ENCODE measurements at regions not wholly inside any gene's neighbourhood (a gene's known extent, or its start where the extent isn't known, plus 50 kb on each side); places are given as distances from the start of the nearest gene placed in this dataset.

DNA sequence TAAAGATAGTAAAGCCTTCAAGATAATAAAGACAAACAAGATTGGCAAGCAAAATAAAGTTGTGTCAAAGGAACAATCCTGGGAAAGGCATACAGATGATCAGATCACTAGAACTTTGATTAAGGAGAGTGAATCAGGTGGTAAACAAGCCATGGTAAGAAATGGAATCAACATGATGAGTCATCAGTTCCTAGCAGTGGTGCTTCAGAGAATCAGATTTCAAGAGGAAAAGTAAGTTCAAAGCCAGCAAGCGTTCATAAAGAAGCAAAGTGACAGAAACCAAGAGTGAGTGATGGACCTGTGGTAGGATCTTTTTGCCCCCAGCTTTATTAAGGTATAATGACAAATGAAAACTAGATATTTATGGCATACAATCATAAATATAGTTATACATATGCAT, 340.4 kb downstream of the TPBG start:
- Histone ChIP-seq H3K9me3 (replicated peaks in 1 of 2; ENCODE audit: control insufficient read depth in 1 of 2, insufficient read depth in 1 of 2, low read length in 2 of 2) (peaks cover 0 to 4% of the 10 kb centered on the region in 2 donors), H3K9ac (ENCODE audit: insufficient read depth, low read length, poor library complexity, severe bottlenecking) (no peak overlapping the region), H3K36me3 (replicated peaks in 1 of 2; ENCODE audit: control insufficient read depth in 1 of 2, insufficient read depth in 2 of 2, low read length in 2 of 2) (no peaks in the 10 kb centered on the region), H3K4me1 (ENCODE audit: control insufficient read depth in 1 of 2, insufficient read depth in 2 of 2, low read length in 2 of 2) (no peaks in the 10 kb centered on the region), H3K4me2 (replicated peaks; ENCODE audit: extremely low read depth, low read length, poor library complexity, severe bottlenecking) (no peak overlapping the region), H3K27ac (ENCODE audit: low read depth in 1 of 2, low read length in 2 of 2) (no peak overlapping the region), H4K20me1 (ENCODE audit: insufficient read depth, low read length) (no peaks in the 10 kb centered on the region), H3K4me3 (replicated peaks in 1 of 3; ENCODE audit: low read depth in 2 of 3, low read length in 3 of 3) (no peak overlapping the region), H3K79me2 (ENCODE audit: insufficient read depth, low read length) (no peaks in the 10 kb centered on the region), H3K27me3 (ENCODE audit: control insufficient read depth in 2 of 2, insufficient read depth in 2 of 2, low read length in 2 of 2) (no peaks in the 10 kb centered on the region), H2AFZ (ENCODE audit: insufficient read depth, low read depth, low read length, poor library complexity, severe bottlenecking) (no peak overlapping the region)
- Mint-ChIP-seq H3K27me3 (ENCODE audit: low read depth in 3 of 3) (peaks cover 0 to 2% (median 0%) of the 10 kb centered on the region in 3 donors), H3K4me3 (no peak overlapping the region), H3K36me3 (no peaks in the 10 kb centered on the region), H3K4me1 (no peaks in the 10 kb centered on the region), H3K9me3 (peaks cover 0 to 8% (median 3%) of the 10 kb centered on the region in 7 donors), H3K27ac (no peak overlapping the region)
- WGBS (ENCODE audit: insufficient coverage): no CpG with 5 or more reads among the region's 1 CpG
- TF ChIP-seq, protein P1, sequence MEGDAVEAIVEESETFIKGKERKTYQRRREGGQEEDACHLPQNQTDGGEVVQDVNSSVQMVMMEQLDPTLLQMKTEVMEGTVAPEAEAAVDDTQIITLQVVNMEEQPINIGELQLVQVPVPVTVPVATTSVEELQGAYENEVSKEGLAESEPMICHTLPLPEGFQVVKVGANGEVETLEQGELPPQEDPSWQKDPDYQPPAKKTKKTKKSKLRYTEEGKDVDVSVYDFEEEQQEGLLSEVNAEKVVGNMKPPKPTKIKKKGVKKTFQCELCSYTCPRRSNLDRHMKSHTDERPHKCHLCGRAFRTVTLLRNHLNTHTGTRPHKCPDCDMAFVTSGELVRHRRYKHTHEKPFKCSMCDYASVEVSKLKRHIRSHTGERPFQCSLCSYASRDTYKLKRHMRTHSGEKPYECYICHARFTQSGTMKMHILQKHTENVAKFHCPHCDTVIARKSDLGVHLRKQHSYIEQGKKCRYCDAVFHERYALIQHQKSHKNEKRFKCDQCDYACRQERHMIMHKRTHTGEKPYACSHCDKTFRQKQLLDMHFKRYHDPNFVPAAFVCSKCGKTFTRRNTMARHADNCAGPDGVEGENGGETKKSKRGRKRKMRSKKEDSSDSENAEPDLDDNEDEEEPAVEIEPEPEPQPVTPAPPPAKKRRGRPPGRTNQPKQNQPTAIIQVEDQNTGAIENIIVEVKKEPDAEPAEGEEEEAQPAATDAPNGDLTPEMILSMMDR (IDR thresholded peaks at IDR 0.05): no peak
- no peak for DNase-seq
- intact Hi-C loops (cut with micrococcal nuclease): no loop called here

DNA sequence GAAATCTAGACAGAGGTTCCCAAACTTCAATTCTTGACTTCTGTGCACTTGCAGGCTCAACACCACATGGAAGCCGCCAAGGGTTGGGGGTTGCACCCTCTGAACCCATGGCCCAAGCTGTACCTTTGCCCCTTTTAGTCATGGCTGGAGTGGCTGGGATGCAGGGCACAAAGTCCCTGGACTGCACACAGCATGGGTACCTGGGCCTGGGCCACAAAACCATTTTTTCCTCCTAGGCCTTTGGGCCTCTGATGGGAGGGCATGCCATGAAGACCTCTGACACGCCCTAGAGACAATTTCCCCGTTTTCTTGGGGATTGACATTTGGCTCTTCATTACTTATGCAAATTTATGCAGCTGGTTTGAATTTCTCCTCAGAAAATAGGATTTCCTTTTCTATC, 342.0 kb downstream of the TPBG start:
- no peaks in the 10 kb centered on the region for H3K36me3 ChIP-seq (replicated peaks in 1 of 2; ENCODE audit: control insufficient read depth in 1 of 2, insufficient read depth in 2 of 2, low read length in 2 of 2)
- TF ChIP-seq, protein P1 (IDR thresholded peaks at IDR 0.05): no peak
- H2AFZ ChIP-seq (ENCODE audit: insufficient read depth, low read depth, low read length, poor library complexity, severe bottlenecking): no peak overlapping the region
- intact Hi-C loops (cut with micrococcal nuclease): no loop called here
- H3K9me3 Mint-ChIP-seq: peaks cover 0 to 8% (median 3%) of the 10 kb centered on the region in 7 donors
- no peaks in the 10 kb centered on the region for H3K4me1 ChIP-seq (ENCODE audit: control insufficient read depth in 1 of 2, insufficient read depth in 2 of 2, low read length in 2 of 2)
- peaks cover 0 to 4% of the 10 kb centered on the region in 2 donors for H3K9me3 ChIP-seq (replicated peaks in 1 of 2; ENCODE audit: control insufficient read depth in 1 of 2, insufficient read depth in 1 of 2, low read length in 2 of 2)
- 85% methylated on average over 3 of the region's 3 CpGs for WGBS (ENCODE audit: insufficient coverage)
- H3K27ac ChIP-seq (ENCODE audit: low read depth in 1 of 2, low read length in 2 of 2): no peak overlapping the region
- no peak overlapping the region for H3K4me2 ChIP-seq (replicated peaks; ENCODE audit: extremely low read depth, low read length, poor library complexity, severe bottlenecking)
- H3K36me3 Mint-ChIP-seq: no peaks in the 10 kb centered on the region
- no peaks in the 10 kb centered on the region for H3K27me3 ChIP-seq (ENCODE audit: control insufficient read depth in 2 of 2, insufficient read depth in 2 of 2, low read length in 2 of 2)
- H3K27ac Mint-ChIP-seq: peak overlapping the region in 1 of 7 donors; percentile 28
- H3K9ac ChIP-seq (ENCODE audit: insufficient read depth, low read length, poor library complexity, severe bottlenecking): no peak overlapping the region
- no peak overlapping the region for H3K4me3 Mint-ChIP-seq
- H4K20me1 ChIP-seq (ENCODE audit: insufficient read depth, low read length): no peaks in the 10 kb centered on the region
- H3K79me2 ChIP-seq (ENCODE audit: insufficient read depth, low read length): no peaks in the 10 kb centered on the region
- no peak for DNase-seq
- no peaks in the 10 kb centered on the region for H3K4me1 Mint-ChIP-seq
- H3K27me3 Mint-ChIP-seq (ENCODE audit: low read depth in 3 of 3): peaks cover 0 to 2% (median 0%) of the 10 kb centered on the region in 3 donors
- H3K4me3 ChIP-seq (replicated peaks in 1 of 3; ENCODE audit: low read depth in 2 of 3, low read length in 3 of 3): no peak overlapping the region
